ENCODE measurements at regions not wholly inside any gene's neighbourhood (a gene's known extent, or its start where the extent isn't known, plus 50 kb on each side); places are given as distances from the start of the nearest gene placed in this dataset.

- no peaks in the 10 kb centered on the region for H3K27me3 Mint-ChIP-seq (ENCODE audit: insufficient read depth, low read depth, poor library complexity)
- H3K4me1 ChIP-seq (ENCODE audit: insufficient read depth) = no peaks in the 10 kb centered on the region
- no peak overlapping the region for H3K4me3 Mint-ChIP-seq
- H3K9me3 Mint-ChIP-seq = no peaks in the 10 kb centered on the region
- no peaks in the 10 kb centered on the region for H3K36me3 ChIP-seq (ENCODE audit: insufficient read depth)
- no peaks in the 10 kb centered on the region for H3K79me2 ChIP-seq (replicated peaks; ENCODE audit: insufficient read depth)
- H4K20me1 ChIP-seq (replicated peaks; ENCODE audit: insufficient read depth) = no peaks in the 10 kb centered on the region
- H3K27ac ChIP-seq (ENCODE audit: low read depth) = no peak overlapping the region
- no peaks in the 10 kb centered on the region for H3F3A ChIP-seq (replicated peaks; ENCODE audit: low read depth)
- no peaks in the 10 kb centered on the region for H3K4me1 Mint-ChIP-seq
- H2AFZ ChIP-seq = peak overlapping the region; percentile 28; the same call in 1 of the 2 replicates
- H3K27me3 ChIP-seq (ENCODE audit: insufficient read depth) = no peaks in the 10 kb centered on the region
- H3K36me3 Mint-ChIP-seq (ENCODE audit: low read depth) = no peaks in the 10 kb centered on the region
- H3K9me2 ChIP-seq (ENCODE audit: insufficient read depth) = no peaks in the 10 kb centered on the region
- H3K4me2 ChIP-seq = no peak overlapping the region
- no peak overlapping the region for H3K4me3 ChIP-seq
- TF ChIP-seq EZH2 (IDR thresholded peaks at IDR 0.05; ENCODE audit: low read depth, unreplicated experiment) (no peak), ZNF114 (CRISPR knock-in tag; IDR thresholded peaks at IDR 0.05) (no peak), ZNF462 (CRISPR knock-in tag; IDR thresholded peaks at IDR 0.05) (no peak), STAT1 (IDR thresholded peaks at IDR 0.05; ENCODE audit: unreplicated experiment) (no peak), CREB1 (CRISPR knock-in tag; IDR thresholded peaks at IDR 0.05; ENCODE audit: low read depth) (no peak), ETS1 (IDR thresholded peaks at IDR 0.05) (no peak), ZNF331 (CRISPR knock-in tag; IDR thresholded peaks at IDR 0.05; ENCODE audit: low read depth) (no peak), CTCF (conservative IDR thresholded peaks at IDR 0.05; ENCODE audit: low read depth in 2 of 2) (no peak), EZH2phosphoT487 (IDR thresholded peaks at IDR 0.05; ENCODE audit: unreplicated experiment) (no peak)
- H3K27ac Mint-ChIP-seq = no peak overlapping the region
- ATAC-seq (no peak), DNase-seq (ENCODE audit: low spot score) (no peak)
Observed at GRCh38 chr6:84434550-84434949, 207.1 kb upstream of the CEP162 start.
